ENCODE measurements at regions not wholly inside any gene's neighbourhood (a gene's known extent, or its start where the extent isn't known, plus 50 kb on each side); places are given as distances from the start of the nearest gene placed in this dataset.
"Not testable (repeated sequence)": the region's sequence is repeated elsewhere in the genome, so short reads cannot be mapped to it uniquely, and the experiment has no call there.

DNA sequence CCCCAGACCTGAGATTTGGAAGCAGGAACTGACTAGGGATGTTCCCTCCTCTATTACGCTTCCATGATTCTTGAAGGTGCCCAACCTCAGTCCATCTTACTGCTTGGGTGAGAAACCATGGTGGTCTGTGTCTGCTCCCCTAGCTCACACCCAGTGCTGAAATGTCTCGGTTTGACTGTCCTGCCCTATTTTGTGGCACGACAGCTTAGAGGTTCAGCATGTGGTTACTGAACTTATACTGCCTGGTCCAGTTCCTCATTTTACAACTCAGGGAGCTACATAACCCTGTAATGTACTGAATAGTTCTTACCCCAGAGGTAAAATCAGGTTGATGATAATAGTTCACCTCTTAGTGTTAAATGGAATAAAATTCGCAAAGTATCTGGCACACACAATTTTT, 203.1 kb downstream of the RBM46 start:
- Histone ChIP-seq H3K4me1 (no peaks in the 10 kb centered on the region), H3K9me3 (no peaks in the 10 kb centered on the region), H3K27ac (no peak overlapping the region), H3K27me3 (no peaks in the 10 kb centered on the region), H3K4me3 (no peak overlapping the region), H3K36me3 (no peaks in the 10 kb centered on the region)
- intact Hi-C loops (cut with DNase I; ENCODE audit: low total_unique reads) (no loop called here), in situ Hi-C loops (cut with MboI; ENCODE audit: low sequenced_read_pairs in 4 of 4) (loop anchor here in 1 of 4 donors (25.0 kb wide), 1 partner anchor 378 kb away; no protein-coding TSS in a partner anchor)
- DNase-seq = no peak
- TF ChIP-seq, protein P1, sequence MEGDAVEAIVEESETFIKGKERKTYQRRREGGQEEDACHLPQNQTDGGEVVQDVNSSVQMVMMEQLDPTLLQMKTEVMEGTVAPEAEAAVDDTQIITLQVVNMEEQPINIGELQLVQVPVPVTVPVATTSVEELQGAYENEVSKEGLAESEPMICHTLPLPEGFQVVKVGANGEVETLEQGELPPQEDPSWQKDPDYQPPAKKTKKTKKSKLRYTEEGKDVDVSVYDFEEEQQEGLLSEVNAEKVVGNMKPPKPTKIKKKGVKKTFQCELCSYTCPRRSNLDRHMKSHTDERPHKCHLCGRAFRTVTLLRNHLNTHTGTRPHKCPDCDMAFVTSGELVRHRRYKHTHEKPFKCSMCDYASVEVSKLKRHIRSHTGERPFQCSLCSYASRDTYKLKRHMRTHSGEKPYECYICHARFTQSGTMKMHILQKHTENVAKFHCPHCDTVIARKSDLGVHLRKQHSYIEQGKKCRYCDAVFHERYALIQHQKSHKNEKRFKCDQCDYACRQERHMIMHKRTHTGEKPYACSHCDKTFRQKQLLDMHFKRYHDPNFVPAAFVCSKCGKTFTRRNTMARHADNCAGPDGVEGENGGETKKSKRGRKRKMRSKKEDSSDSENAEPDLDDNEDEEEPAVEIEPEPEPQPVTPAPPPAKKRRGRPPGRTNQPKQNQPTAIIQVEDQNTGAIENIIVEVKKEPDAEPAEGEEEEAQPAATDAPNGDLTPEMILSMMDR (IDR thresholded peaks at IDR 0.05 in 4 of 5, conservative IDR thresholded peaks at IDR 0.05 in 1 of 5) = no peak
- TF ChIP-seq POLR2A (IDR thresholded peaks at IDR 0.05) = no peak
- ATAC-seq = no peak

DNA sequence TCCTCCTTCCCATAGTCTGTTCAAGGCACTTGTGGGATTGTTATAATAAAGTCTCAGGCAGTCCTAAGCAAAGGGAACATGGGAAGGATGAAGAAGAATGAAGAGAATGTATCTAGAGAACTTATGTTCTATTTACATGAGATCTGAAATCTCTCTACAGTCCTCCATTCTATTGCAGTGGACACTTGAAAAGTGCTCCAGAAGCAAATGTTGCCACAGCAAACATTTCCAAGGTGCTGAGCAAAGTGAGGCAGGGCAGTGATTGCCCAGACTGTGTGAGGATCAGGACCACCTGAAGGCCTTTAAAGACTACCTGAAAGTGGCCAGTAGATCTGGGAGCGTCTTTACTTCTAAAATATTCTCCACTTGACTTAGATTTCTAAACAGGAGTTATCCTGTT, 203.5 kb downstream of the RBM46 start:
- DNase-seq (no peak), ATAC-seq (no peak)
- Histone ChIP-seq H3K9me3 (no peaks in the 10 kb centered on the region), H3K27me3 (no peaks in the 10 kb centered on the region), H3K27ac (no peak overlapping the region), H3K36me3 (no peaks in the 10 kb centered on the region), H3K4me1 (no peaks in the 10 kb centered on the region), H3K4me3 (no peak overlapping the region)
- intact Hi-C loops (cut with DNase I; ENCODE audit: low total_unique reads) = no loop called here
- TF ChIP-seq, protein P1 (IDR thresholded peaks at IDR 0.05 in 4 of 5, conservative IDR thresholded peaks at IDR 0.05 in 1 of 5) = no peak
- TF ChIP-seq POLR2A (IDR thresholded peaks at IDR 0.05) = no peak
- in situ Hi-C loops (cut with MboI; ENCODE audit: low sequenced_read_pairs in 4 of 4) = loop anchor here in 1 of 4 donors (25.0 kb wide), 1 partner anchor 378 kb away; no protein-coding TSS in a partner anchor

DNA sequence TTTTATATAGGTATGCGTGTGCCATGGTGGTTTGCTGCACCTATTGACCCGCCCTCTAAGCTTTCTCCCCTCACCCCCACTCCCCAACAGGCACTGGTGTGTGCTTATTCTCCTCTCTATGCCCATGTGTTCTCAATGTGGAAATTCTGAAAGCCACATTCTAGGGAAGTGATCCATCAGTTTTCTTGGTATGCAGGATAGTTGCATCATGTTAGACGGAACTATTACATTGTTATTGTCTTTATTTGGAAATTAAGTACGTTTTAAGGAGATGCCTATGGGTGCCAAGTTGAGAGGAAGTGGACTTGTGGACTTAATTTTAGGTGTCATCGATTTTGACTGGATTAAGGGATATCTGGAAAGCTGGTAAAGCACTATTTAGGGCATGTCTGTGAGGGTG, 204.6 kb downstream of the RBM46 start:
- H3K36me3 ChIP-seq = no peaks in the 10 kb centered on the region
- in situ Hi-C loops (cut with MboI; ENCODE audit: low sequenced_read_pairs in 4 of 4) (loop anchor here in 1 of 4 donors (25.0 kb wide), 1 partner anchor 377 kb away; no protein-coding TSS in a partner anchor), intact Hi-C loops (cut with DNase I; ENCODE audit: low total_unique reads) (no loop called here)
- DNase-seq (no peak), ATAC-seq (no peak)
- TF ChIP-seq, protein P1 (IDR thresholded peaks at IDR 0.05 in 4 of 5, conservative IDR thresholded peaks at IDR 0.05 in 1 of 5) = no peak
- no peak for TF ChIP-seq POLR2A (IDR thresholded peaks at IDR 0.05)
- H3K4me3 ChIP-seq = no peak overlapping the region
- H3K4me1 ChIP-seq = no peaks in the 10 kb centered on the region
- H3K27me3 ChIP-seq = no peaks in the 10 kb centered on the region
- H3K9me3 ChIP-seq = no peaks in the 10 kb centered on the region
- H3K27ac ChIP-seq = no peak overlapping the region

DNA sequence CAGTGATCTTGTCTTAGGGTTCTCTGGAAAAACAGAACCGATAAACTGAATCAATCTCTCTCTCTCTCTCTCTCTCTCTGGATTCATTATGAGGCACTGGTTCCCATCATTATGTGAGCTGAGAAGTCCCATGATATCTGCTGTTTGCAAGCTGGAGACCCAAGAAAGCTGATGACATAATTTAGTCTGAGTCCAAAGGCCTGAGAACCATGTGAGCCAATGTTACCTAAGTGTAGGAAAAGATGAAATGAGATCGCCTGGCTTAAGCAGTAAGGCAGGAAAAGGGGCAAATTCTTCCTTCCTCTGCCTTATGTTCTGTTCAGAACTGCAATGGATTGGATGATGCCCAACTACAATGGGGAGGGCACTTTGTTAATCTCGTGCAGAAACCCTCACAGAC, 207.4 kb downstream of the RBM46 start:
- intact Hi-C loops (cut with DNase I; ENCODE audit: low total_unique reads) = no loop called here
- no peaks in the 10 kb centered on the region for H3K27me3 ChIP-seq
- H3K4me1 ChIP-seq = no peaks in the 10 kb centered on the region
- in situ Hi-C loops (cut with MboI; ENCODE audit: low sequenced_read_pairs in 4 of 4) = loop anchor here in 1 of 4 donors (25.0 kb wide), 1 partner anchor 374 kb away; no protein-coding TSS in a partner anchor
- TF ChIP-seq, protein P1 (IDR thresholded peaks at IDR 0.05 in 4 of 5, conservative IDR thresholded peaks at IDR 0.05 in 1 of 5) = no peak
- TF ChIP-seq POLR2A (IDR thresholded peaks at IDR 0.05) = no peak
- H3K27ac ChIP-seq = no peak overlapping the region
- H3K9me3 ChIP-seq = no peaks in the 10 kb centered on the region
- no peak overlapping the region for H3K4me3 ChIP-seq
- ATAC-seq (no peak), DNase-seq (no peak)
- no peaks in the 10 kb centered on the region for H3K36me3 ChIP-seq

DNA sequence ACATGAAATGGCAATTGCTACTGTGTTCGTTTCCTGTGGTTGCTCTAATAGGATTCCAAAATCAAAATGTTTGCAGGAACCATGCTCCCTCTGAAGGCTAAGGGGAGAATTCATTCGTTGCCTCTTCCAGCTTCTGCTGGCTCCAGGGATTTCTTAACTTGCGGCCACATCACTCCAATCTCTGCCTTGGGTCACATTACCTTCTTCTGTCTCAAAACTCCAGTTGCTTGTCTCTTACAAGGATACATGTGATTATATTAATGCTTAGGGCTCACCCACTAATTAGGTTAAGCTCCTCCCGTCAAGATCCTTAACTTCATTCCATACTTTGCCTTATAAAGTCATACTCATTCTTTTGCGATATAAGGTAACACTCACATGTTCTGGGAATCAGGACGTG, 208.4 kb downstream of the RBM46 start:
- Histone ChIP-seq H3K27ac (no peak overlapping the region), H3K4me1 (no peaks in the 10 kb centered on the region), H3K9me3 (no peaks in the 10 kb centered on the region), H3K36me3 (no peaks in the 10 kb centered on the region), H3K4me3 (no peak overlapping the region), H3K27me3 (no peaks in the 10 kb centered on the region)
- in situ Hi-C loops (cut with MboI; ENCODE audit: low sequenced_read_pairs in 4 of 4) (loop anchor here in 1 of 4 donors (25.0 kb wide), 1 partner anchor 373 kb away; no protein-coding TSS in a partner anchor), intact Hi-C loops (cut with DNase I; ENCODE audit: low total_unique reads) (no loop called here)
- no peak for ATAC-seq
- TF ChIP-seq POLR2A (IDR thresholded peaks at IDR 0.05) = no peak
- TF ChIP-seq, protein P1 (IDR thresholded peaks at IDR 0.05 in 4 of 5, conservative IDR thresholded peaks at IDR 0.05 in 1 of 5) = no peak
- no peak for DNase-seq

DNA sequence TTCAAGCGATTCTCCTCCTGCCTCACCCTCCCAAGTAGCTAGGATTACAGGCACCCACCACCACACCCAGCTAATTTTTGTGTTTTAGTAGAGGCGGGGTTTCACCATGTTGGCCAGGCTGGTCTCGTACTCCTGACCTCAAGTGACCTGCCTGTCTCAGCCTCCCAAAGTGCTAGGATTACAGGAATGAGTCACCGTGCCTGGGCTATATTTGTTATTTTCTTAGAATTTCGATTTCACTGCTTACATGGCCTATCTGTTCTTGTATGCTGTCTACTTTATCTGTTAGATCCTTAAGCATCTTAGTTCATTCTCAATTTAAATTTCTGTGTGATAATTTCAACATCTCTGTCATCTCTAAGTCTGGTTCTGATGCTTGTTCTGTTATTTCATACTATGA, 210.6 kb upstream of the NPY2R start:
- H3K4me3 ChIP-seq; H3K36me3 ChIP-seq; H3K27me3 ChIP-seq; intact Hi-C loops (cut with DNase I; ENCODE audit: low total_unique reads); H3K9me3 ChIP-seq; H3K27ac ChIP-seq; H3K4me1 ChIP-seq; DNase-seq; ATAC-seq: not testable (repeated sequence)
- in situ Hi-C loops (cut with MboI; ENCODE audit: low sequenced_read_pairs in 4 of 4) = loop anchor here in 1 of 4 donors (25.0 kb wide), 1 partner anchor 364 kb away; no protein-coding TSS in a partner anchor

Data from gastrocnemius medialis (tissue), 4 donors.